Skeletal muscle tissue (tissue), 3 donors: ENCODE measurements at regions not wholly inside any gene's neighbourhood (a gene's known extent, or its start where the extent isn't known, plus 50 kb on each side); places are given as distances from the start of the nearest gene placed in this dataset.

Source experiments
- H3K27ac ChIP-seq: one replicate; pipeline ENCODE4 v1.7.0; 2013; ENCODE audit warnings: mild to moderate bottlenecking, low read depth, low read length, inconsistent platforms
- H3K27me3 ChIP-seq, 3 donors: one replicate each; pipeline ENCODE4 v1.7.0; 2013; ENCODE audit warnings: low read length in 3 of 3; ENCODE audit not compliant: control insufficient read depth in 3 of 3, insufficient read depth in 3 of 3
- H3K36me3 ChIP-seq, 3 donors: one replicate each; pipeline ENCODE4 v1.7.0; 2013; ENCODE audit warnings: low read length in 3 of 3; ENCODE audit not compliant: control insufficient read depth in 3 of 3, insufficient read depth in 3 of 3
- H3K4me1 ChIP-seq, 3 donors: one replicate each; pipeline ENCODE4 v1.7.0; 2013; ENCODE audit warnings: low read length in 3 of 3, mild to moderate bottlenecking in 3 of 3; ENCODE audit not compliant: control insufficient read depth in 3 of 3, insufficient read depth in 3 of 3
- H3K4me3 ChIP-seq, 3 donors: one replicate each; pipeline ENCODE4 v1.7.0; 2013; ENCODE audit warnings: low read length in 3 of 3
- H3K9ac ChIP-seq, 3 donors: one replicate each; pipeline ENCODE4 v1.7.0; 2013; ENCODE audit warnings: low read length in 3 of 3, mild to moderate bottlenecking in 3 of 3, moderate library complexity in 2 of 3, low read depth in 1 of 3
- H3K9me3 ChIP-seq, 3 donors: one replicate each; pipeline ENCODE4 v1.7.0; 2013; ENCODE audit warnings: low read length in 3 of 3; ENCODE audit not compliant: control insufficient read depth in 3 of 3
- donor health status: Osteomylitis.

DNA sequence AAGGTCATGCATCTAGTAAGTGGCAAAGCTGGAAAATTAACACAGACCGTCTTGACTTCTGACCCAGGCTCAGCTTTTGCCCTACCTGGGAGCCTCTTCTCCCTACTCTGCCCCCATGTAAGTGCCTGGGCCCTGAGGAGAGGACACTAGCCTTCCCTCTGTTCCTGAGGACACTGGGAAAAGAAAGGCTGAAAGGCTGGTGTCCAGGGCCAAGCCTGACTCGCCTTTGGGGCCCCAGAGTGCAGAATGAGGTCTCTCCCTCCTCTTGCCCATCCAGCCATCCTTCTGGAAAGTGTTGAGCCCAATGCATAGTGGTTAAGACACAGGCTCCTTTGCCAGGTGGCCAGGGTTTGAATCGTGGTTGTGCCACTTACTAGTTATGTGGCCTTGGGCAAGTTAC, 91.5 kb downstream of the PJA1 start:
- Histone ChIP-seq H3K9me3 (no peaks in the 10 kb centered on the region), H3K4me1 (peaks cover 4 to 8% (median 8%) of the 10 kb centered on the region in 3 donors)

DNA sequence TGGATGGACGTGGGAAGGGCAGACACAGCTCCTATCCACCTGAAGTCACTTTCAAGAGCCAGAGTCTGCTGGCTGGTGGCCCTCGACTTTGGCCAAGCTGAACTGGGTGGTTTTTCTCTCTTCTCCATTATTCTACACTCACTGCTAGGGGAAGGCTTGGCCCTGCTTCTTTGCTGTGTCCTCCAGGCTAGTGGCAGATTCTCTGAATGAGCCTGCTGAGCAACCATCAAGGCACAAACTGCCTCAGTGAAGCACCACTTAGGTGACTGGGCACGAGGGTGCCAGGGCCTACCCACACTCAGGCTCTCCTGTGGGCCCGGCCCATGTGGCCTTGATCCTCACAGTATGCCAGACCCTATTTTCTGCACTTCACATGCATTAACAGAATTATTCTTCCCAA, 92.0 kb downstream of the PJA1 start:
- peaks cover 0 to 10% (median 0%) of the 10 kb centered on the region in 3 donors for H3K27me3 ChIP-seq

More for the DNA sequence above, 91.5 kb downstream of the PJA1 start:
- H3K36me3 ChIP-seq: no peaks in the 10 kb centered on the region
- H3K27me3 ChIP-seq: peaks cover 0 to 14% (median 0%) of the 10 kb centered on the region in 3 donors
- H3K9ac ChIP-seq: no peak overlapping the region
- H3K27ac ChIP-seq: no peak overlapping the region
- H3K4me3 ChIP-seq: no peak overlapping the region

DNA sequence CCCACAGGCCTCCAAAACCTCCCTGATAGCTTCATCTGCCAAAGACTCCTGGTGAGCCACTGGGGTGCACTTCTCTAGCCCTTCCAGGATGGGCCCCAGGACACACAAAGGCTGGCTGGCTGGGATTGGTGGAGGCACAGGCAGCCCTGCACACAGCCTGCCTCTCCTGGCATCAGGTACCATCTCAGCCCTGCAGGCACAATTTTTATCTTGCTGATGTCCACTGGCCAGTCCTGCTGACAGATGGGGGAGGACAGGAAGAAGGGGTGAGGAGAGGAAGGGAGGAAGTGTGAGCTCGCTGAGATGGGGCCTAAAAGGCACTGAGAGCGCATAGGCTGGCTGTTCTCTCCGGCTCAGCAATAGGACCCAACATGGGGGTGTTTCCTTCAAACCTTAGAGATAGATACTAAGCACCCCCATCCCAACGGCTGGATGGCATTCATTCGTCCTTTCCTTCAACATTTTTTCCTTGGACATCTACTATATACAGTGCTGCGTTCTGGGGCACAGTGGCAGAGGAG, 92.7 kb downstream of the PJA1 start:
- H3K4me1 ChIP-seq: peaks cover 4 to 8% (median 8%) of the 10 kb centered on the region in 3 donors
- no peaks in the 10 kb centered on the region for H3K36me3 ChIP-seq
- H3K9me3 ChIP-seq: no peaks in the 10 kb centered on the region
- H3K27me3 ChIP-seq: peaks cover 0 to 7% (median 0%) of the 10 kb centered on the region in 3 donors
- no peak overlapping the region for H3K4me3 ChIP-seq
- H3K27ac ChIP-seq: no peak overlapping the region
- no peak overlapping the region for H3K9ac ChIP-seq

More for the DNA sequence above, 92.0 kb downstream of the PJA1 start:
- Histone ChIP-seq H3K9me3 (no peaks in the 10 kb centered on the region), H3K27ac (no peak overlapping the region), H3K4me3 (no peak overlapping the region), H3K9ac (no peak overlapping the region), H3K4me1 (peaks cover 4 to 8% (median 8%) of the 10 kb centered on the region in 3 donors), H3K36me3 (no peaks in the 10 kb centered on the region)

DNA sequence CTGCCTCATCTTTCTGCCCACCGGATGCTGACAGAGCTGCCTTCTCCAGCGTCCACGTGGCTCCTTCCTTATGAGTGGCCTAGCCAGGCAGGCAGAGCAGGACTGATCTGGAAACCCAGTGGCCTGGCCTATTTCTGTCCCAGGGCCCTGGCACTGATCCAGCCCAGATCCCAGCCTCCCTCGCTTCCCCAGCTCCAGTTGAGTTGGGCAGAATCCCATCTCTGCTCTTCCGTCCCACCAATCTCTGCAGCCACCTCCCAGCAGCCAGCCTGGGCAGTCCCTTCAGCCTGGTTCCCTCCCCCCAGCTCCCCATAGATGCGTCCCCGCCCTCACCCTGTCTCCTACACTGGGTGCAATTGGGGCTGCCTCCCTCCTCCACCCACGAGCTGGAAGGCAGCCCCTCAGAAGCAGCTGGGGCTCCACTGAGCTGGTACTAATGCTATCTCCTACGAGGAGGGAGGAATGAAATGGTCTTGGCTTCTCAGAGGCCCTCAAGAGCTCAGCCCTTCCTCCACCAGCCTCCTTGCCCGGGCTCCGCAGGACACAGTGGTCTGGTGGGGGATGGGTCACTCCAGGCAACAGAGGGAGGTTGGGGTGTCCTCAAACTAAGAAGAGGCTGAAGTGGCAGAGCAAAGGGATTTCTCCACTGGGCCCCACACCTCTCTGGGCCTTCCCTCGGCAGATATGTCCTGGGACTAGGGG, 94.2 kb downstream of the PJA1 start:
- H3K9ac ChIP-seq: no peak overlapping the region
- H3K9me3 ChIP-seq: no peaks in the 10 kb centered on the region
- no peak overlapping the region for H3K4me3 ChIP-seq
- no peaks in the 10 kb centered on the region for H3K36me3 ChIP-seq
- H3K4me1 ChIP-seq: peaks cover 4 to 8% (median 8%) of the 10 kb centered on the region in 3 donors
- no peak overlapping the region for H3K27ac ChIP-seq
- H3K27me3 ChIP-seq: peaks cover 0 to 3% (median 0%) of the 10 kb centered on the region in 3 donors

DNA sequence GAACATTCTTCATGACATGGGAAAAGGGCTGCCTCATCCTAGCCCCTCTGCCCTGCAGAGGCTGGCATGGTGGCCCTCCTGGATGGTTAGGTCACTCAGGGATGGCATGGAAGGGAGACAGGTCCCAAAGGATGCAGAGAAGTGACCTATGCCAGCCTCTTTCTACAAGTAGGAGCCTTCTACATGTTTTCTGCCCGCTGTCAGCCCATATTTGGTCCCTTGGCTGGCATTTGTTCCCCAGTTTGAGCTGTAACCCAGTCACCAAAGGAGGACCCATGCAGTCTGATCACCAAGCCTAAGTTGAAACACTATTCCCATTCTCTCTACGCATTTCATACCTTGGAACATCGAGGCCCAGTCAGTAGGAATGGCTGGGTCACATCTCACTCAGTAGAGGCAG, 95.4 kb downstream of the PJA1 start:
- no peak overlapping the region for H3K27ac ChIP-seq
- peaks cover 0 to 3% (median 0%) of the 10 kb centered on the region in 3 donors for H3K27me3 ChIP-seq

DNA sequence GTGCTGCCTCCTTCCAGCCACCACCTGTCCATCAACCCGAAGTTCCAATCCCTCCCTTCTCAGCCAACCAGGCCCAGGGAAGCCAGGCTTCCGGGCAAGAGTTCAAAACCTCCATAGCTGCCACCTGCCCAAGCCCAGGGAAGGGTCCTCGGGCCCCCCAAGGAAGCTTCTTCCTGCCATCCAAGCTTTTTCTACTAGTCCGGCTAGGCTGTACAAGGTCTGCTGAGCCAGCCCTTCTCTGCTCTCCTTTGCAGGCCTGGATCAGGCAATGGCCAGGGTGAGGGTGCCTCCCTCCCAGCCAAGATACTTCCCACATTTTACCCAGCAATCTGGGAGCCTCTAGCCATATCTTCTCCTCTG, 96.2 kb downstream of the PJA1 start:
- Histone ChIP-seq H3K27me3 (peaks cover 0 to 3% (median 0%) of the 10 kb centered on the region in 3 donors), H3K4me1 (peaks cover 4 to 8% (median 8%) of the 10 kb centered on the region in 3 donors), H3K36me3 (no peaks in the 10 kb centered on the region), H3K9me3 (no peaks in the 10 kb centered on the region), H3K27ac (no peak overlapping the region), H3K9ac (no peak overlapping the region), H3K4me3 (no peak overlapping the region)

More for the DNA sequence above, 95.4 kb downstream of the PJA1 start:
- Histone ChIP-seq H3K9ac (no peak overlapping the region), H3K4me1 (peaks cover 4 to 8% (median 8%) of the 10 kb centered on the region in 3 donors), H3K9me3 (no peaks in the 10 kb centered on the region), H3K36me3 (no peaks in the 10 kb centered on the region), H3K4me3 (no peak overlapping the region)

DNA sequence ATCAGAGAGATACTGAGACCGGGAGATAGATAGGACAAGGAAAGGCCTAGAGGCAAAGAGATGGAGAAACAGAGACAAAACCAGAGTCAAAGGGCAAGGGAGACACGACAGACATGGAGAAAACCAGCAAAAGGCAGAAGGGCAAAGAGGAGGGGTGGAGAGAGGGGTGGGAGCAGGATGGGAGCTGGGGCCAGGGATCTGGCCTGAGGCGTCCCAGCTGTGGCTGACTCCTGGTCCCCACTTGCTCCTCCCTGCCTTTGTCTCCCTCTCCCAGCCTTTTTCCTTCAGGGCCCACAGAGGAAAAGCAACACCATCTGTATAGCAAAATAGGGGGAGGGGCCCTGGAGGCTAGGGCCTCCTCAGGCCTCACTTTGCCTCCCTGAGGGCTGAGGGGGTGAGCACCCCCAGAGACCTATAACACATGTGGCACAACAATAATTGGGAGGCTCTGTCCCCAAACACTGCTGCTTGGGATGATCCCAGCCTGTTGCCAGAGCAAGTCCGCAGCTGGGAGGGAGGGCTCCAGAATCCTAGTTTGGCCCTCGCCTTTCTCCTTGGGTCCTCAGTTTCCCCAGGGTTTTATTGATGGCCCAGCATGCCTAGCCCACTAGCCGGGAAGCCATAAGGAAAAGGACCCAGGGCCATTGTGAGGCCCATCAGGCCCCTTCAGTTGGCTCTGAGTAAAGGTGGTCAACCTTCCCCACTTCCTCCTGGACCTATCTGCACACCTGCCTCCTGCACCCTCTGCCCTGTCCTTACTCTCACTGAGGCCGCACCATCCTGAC, 96.8 kb downstream of the PJA1 start:
- peaks cover 0 to 3% (median 0%) of the 10 kb centered on the region in 3 donors for H3K27me3 ChIP-seq
- no peak overlapping the region for H3K27ac ChIP-seq
- H3K9me3 ChIP-seq: no peaks in the 10 kb centered on the region

DNA sequence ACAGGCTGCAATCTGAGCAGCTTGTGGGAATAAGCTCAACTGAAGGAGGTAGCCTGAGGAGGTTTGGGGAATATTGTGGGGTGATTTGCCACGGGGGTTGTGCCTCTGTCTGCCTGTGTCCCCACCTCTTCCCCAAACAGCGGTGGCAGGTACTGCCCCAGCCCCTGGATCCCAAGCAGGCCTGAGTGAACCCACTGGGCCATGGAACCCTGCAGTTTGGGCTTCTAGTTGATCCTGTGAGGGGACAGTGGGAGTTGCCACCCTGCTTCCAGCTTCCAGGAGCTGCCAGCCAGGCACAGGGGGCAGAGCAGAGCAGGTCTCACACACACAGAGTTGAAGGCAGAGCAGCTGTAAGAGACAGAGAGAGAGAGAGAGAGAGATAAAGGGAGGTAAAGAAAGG, 97.4 kb downstream of the PJA1 start:
- Histone ChIP-seq H3K4me1 (peaks cover 4 to 8% (median 8%) of the 10 kb centered on the region in 3 donors), H3K27ac (no peak overlapping the region), H3K9ac (no peak overlapping the region), H3K9me3 (no peaks in the 10 kb centered on the region), H3K36me3 (no peaks in the 10 kb centered on the region), H3K27me3 (peaks cover 0 to 3% (median 0%) of the 10 kb centered on the region in 3 donors), H3K4me3 (no peak overlapping the region)

More for the DNA sequence above, 96.8 kb downstream of the PJA1 start:
- Histone ChIP-seq H3K4me1 (peaks cover 4 to 8% (median 8%) of the 10 kb centered on the region in 3 donors), H3K4me3 (no peak overlapping the region), H3K9ac (no peak overlapping the region), H3K36me3 (no peaks in the 10 kb centered on the region)

DNA sequence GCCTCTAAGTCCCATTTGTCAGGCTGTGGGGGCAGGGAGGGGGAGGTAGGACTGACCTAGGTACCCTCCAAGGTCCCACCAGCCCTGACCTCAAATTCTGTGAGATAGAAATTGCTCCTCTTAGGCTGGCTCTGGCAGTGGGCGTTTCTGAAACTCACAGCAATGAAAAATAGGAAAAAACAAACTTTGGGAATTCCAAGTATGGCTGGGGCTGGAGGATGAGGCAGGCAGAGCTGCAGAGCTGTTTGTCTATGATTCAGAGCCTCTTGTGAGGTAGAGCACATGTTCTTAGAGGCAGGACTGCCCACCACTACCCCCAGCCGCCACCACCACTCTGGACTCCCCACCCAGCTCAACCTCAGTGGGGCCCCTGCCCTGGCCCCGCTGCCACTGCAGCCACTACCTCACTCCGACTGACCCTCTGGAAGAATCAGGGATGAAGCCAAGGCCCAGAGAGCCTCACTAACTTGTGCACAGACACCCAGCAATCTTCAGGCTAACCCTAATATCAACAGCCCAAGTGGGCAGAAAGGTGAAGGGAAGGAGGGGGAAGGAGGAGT, 98.2 kb downstream of the PJA1 start:
- H3K4me1 ChIP-seq: peaks cover 4 to 8% (median 8%) of the 10 kb centered on the region in 3 donors
- H3K36me3 ChIP-seq: no peaks in the 10 kb centered on the region
- H3K9me3 ChIP-seq: no peaks in the 10 kb centered on the region
- H3K27me3 ChIP-seq: peaks cover 0 to 3% (median 0%) of the 10 kb centered on the region in 3 donors
- H3K4me3 ChIP-seq: no peak overlapping the region
- no peak overlapping the region for H3K27ac ChIP-seq
- H3K9ac ChIP-seq: no peak overlapping the region
